Neural progenitor cell (in vitro differentiated cells): ENCODE measurements at regions not wholly inside any gene's neighbourhood (a gene's known extent, or its start where the extent isn't known, plus 50 kb on each side); places are given as distances from the start of the nearest gene placed in this dataset.

Experiments
- DNase-seq: peaks from one replicate; pipeline ENCODE4 v3.0.0-alpha.2; 2016; ENCODE audit warnings: low spot score
- H2AFZ ChIP-seq: fragments of 200-600 bp; sonication (generic); replicated peaks from 2 replicates; pipeline ENCODE4 v1.6.1; 2016; ENCODE audit warnings: antibody characterized with exemption
- H3F3A ChIP-seq: fragments of 200-600 bp; sonication (generic); 2 replicates; pipeline ENCODE4 v1.6.1; 2016; ENCODE audit warnings: antibody characterized with exemption, low read depth
- H3K27ac ChIP-seq: fragments of 200-600 bp; sonication (generic); 2 replicates; pipeline ENCODE4 v1.5.1; 2016; ENCODE audit warnings: mild to moderate bottlenecking
- H3K27me3 ChIP-seq: fragments of 200-600 bp; sonication (generic); 2 replicates; pipeline ENCODE4 v1.6.1; 2016; ENCODE audit warnings: mild to moderate bottlenecking, moderate library complexity
- H3K36me3 ChIP-seq: fragments of 200-600 bp; sonication (generic); 2 replicates; pipeline ENCODE4 v1.5.1; 2016
- H3K4me1 ChIP-seq: fragments of 200-600 bp; sonication (generic); 2 replicates; pipeline ENCODE4 v1.6.1; 2016; ENCODE audit warnings: mixed run types
- H3K4me2 ChIP-seq: fragments of 200-600 bp; sonication (generic); 2 replicates; pipeline ENCODE4 v1.6.1; 2016
- H3K4me3 ChIP-seq: fragments of 200-600 bp; sonication (generic); 2 replicates; pipeline ENCODE4 v1.5.1; 2016
- H3K79me2 ChIP-seq: fragments of 200-600 bp; sonication (generic); 2 replicates; pipeline ENCODE4 v1.6.1; 2016; ENCODE audit warnings: low read depth
- H3K9ac ChIP-seq: fragments of 200-600 bp; sonication (generic); 2 replicates; pipeline ENCODE4 v1.6.1; 2016
- H3K9me3 ChIP-seq: fragments of 200-600 bp; sonication (generic); 2 replicates; pipeline ENCODE4 v1.5.1; 2016; ENCODE audit warnings: low read depth
- H4K20me1 ChIP-seq: fragments of 200-600 bp; sonication (generic); 2 replicates; pipeline ENCODE4 v1.6.1; 2016; ENCODE audit warnings: low read depth
- H3K27ac Mint-ChIP-seq: 3 replicates; pipeline ENCODE4 v1.8.0; 2021; ENCODE audit warnings: mixed read lengths
- H3K27me3 Mint-ChIP-seq: 2 replicates; pipeline ENCODE4 v1.8.0; 2022; ENCODE audit warnings: low read depth, mild to moderate bottlenecking, inconsistent platforms, moderate library complexity, mixed read lengths; ENCODE audit not compliant: insufficient read depth
- H3K36me3 Mint-ChIP-seq: 3 replicates; pipeline ENCODE4 v1.8.0; 2021; ENCODE audit warnings: mixed read lengths
- H3K4me1 Mint-ChIP-seq: 3 replicates; pipeline ENCODE4 v1.8.0; 2021; ENCODE audit warnings: mixed read lengths
- H3K4me3 Mint-ChIP-seq: 3 replicates; pipeline ENCODE4 v1.8.0; 2021; ENCODE audit warnings: mild to moderate bottlenecking, moderate library complexity, mixed read lengths
- H3K9me3 Mint-ChIP-seq: 3 replicates; pipeline ENCODE4 v1.8.0; 2020; ENCODE audit warnings: mixed read lengths
- CTCF ChIP-seq: fragments of 200-600 bp; sonication (generic); IDR thresholded peaks from 2 replicates; pipeline ENCODE4 v1.5.1; 2017; ENCODE audit warnings: antibody characterized with exemption, mild to moderate bottlenecking
- EZH2 ChIP-seq: fragments of 200-600 bp; sonication (generic); IDR thresholded peaks from 2 replicates; pipeline ENCODE4 v1.6.1; 2017; ENCODE audit warnings: antibody characterized with exemption, mild to moderate bottlenecking, moderate library complexity
- EZH2phosphoT487 ChIP-seq: fragments of 200-600 bp; sonication (generic); IDR thresholded peaks from 2 replicates; pipeline ENCODE4 v1.6.1; 2017; ENCODE audit warnings: antibody characterized with exemption

DNA sequence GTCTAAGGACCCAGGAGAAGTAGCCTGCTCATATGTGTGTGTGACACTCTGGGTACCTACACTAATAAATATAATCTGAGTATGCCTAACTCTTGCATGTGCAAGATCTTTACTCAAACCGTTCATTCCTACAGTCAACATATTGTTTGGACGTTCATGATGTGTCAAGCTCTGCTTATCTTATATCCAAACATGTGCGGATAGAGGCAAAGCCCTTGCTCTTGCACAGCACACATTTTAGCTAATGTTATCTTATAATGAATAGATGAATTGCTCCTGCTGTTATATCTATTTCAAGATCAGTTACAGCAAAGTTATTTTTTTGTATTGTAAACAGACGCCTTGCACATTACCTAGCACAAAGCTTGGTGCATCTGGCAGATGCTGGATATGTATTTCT, 228.4 kb upstream of the FLRT2 start:
- DNase-seq: no peak
- H3K36me3 Mint-ChIP-seq: no peaks in the 10 kb centered on the region

DNA sequence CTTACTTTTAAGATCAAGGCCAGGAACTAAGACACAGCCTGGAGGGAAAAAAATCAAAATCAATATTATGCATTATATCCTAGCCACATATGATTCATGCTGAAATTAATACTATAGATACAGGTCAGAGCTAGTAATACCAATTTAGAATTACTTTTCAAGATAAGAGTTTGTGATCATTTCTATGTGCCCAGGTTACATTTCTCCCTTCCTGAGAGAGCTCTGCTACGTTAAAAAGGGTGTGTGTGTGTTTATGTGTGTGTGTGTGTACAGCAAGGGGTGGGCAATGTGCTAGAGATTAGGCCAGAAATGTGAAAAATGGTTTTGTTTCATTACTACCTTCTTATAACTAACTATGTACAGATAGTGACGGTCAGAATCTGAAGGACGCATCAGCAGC, 223.9 kb upstream of the FLRT2 start:
- no peaks in the 10 kb centered on the region for H3K27me3 ChIP-seq
- H3F3A ChIP-seq: no peaks in the 10 kb centered on the region
- DNase-seq: no peak
- H3K27ac ChIP-seq: no peak overlapping the region
- H3K4me3 Mint-ChIP-seq: no peak overlapping the region
- no peak overlapping the region for H3K27ac Mint-ChIP-seq
- H2AFZ ChIP-seq: no peak overlapping the region
- no peak overlapping the region for H3K4me2 ChIP-seq
- H3K4me3 ChIP-seq: no peak overlapping the region
- H3K79me2 ChIP-seq: no peaks in the 10 kb centered on the region
- H3K4me1 Mint-ChIP-seq: peaks cover 2% of the 10 kb centered on the region
- H3K36me3 Mint-ChIP-seq: no peaks in the 10 kb centered on the region
- no peak overlapping the region for H3K9ac ChIP-seq
- no peaks in the 10 kb centered on the region for H3K4me1 ChIP-seq
- no peak for TF ChIP-seq CTCF
- H3K36me3 ChIP-seq: no peaks in the 10 kb centered on the region
- no peaks in the 10 kb centered on the region for H4K20me1 ChIP-seq
- H3K9me3 Mint-ChIP-seq: no peaks in the 10 kb centered on the region
- no peaks in the 10 kb centered on the region for H3K9me3 ChIP-seq
- peaks cover 2% of the 10 kb centered on the region for H3K27me3 Mint-ChIP-seq

More for the DNA sequence above, 228.4 kb upstream of the FLRT2 start:
- no peaks in the 10 kb centered on the region for H3K9me3 ChIP-seq
- no peaks in the 10 kb centered on the region for H3K4me1 Mint-ChIP-seq
- H2AFZ ChIP-seq: no peak overlapping the region
- H3K9ac ChIP-seq: no peak overlapping the region
- no peak overlapping the region for H3K4me3 ChIP-seq
- no peak overlapping the region for H3K27ac Mint-ChIP-seq
- no peaks in the 10 kb centered on the region for H4K20me1 ChIP-seq
- H3K9me3 Mint-ChIP-seq: peaks cover 3% of the 10 kb centered on the region
- no peak for TF ChIP-seq EZH2
- TF ChIP-seq EZH2phosphoT487: no peak
- TF ChIP-seq CTCF: no peak
- H3K4me3 Mint-ChIP-seq: no peak overlapping the region
- H3K4me1 ChIP-seq: no peaks in the 10 kb centered on the region
- H3K4me2 ChIP-seq: no peak overlapping the region
- no peaks in the 10 kb centered on the region for H3K79me2 ChIP-seq
- no peaks in the 10 kb centered on the region for H3K27me3 ChIP-seq
- H3K27me3 Mint-ChIP-seq: peaks cover 2% of the 10 kb centered on the region
- no peak overlapping the region for H3K27ac ChIP-seq
- no peaks in the 10 kb centered on the region for H3K36me3 ChIP-seq
- H3F3A ChIP-seq: no peaks in the 10 kb centered on the region

DNA sequence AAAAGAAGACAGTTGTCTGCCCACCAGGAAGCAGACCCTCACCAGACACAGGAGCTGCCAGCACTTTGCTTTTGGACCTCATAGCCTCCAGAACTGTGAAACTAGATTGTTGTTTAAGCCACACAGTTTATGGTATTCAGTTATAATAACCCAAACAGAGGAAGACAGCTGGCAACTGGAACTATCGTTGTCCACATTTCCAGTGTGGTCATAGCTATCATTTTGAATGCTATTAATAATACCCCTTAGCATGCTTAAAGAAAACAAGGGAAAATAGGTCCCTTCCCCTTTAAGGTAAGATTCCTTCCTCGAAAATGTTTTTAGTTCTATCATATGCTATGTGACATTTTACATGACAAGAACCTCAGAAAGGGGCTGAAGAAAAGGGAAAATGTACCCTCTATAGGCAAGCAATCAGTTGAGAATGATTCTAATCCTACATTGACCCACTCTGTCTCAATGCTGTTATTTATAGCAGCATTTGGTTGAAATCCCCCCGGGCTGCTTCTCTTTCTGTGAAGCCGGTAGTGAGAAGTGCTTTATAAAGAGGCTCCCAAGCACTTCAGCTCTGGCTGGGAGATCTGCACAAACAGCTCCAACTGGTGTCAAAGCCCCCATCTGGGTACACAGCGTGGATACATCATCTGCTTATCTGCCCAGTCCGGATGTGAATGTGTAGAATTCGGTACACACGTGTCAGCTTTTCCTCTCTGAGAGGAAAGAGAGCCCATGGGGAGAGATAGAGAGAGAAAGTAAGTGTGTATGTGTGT, 221.2 kb upstream of the FLRT2 start:
- no peaks in the 10 kb centered on the region for H3K27me3 Mint-ChIP-seq
- Histone ChIP-seq H3K36me3 (no peaks in the 10 kb centered on the region), H3F3A (peaks cover 7% of the 10 kb centered on the region), H3K79me2 (no peaks in the 10 kb centered on the region), H4K20me1 (no peaks in the 10 kb centered on the region), H3K9ac (no peak overlapping the region), H3K27ac (no peak overlapping the region), H3K4me3 (no peak overlapping the region), H3K4me2 (no peak overlapping the region), H2AFZ (no peak overlapping the region), H3K9me3 (no peaks in the 10 kb centered on the region), H3K27me3 (no peaks in the 10 kb centered on the region), H3K4me1 (peaks cover 21% of the 10 kb centered on the region)
- H3K27ac Mint-ChIP-seq: no peak overlapping the region
- peak; percentile 2 for DNase-seq
- H3K4me3 Mint-ChIP-seq: no peak overlapping the region
- H3K36me3 Mint-ChIP-seq: no peaks in the 10 kb centered on the region
- peaks cover 13% of the 10 kb centered on the region for H3K4me1 Mint-ChIP-seq
- no peaks in the 10 kb centered on the region for H3K9me3 Mint-ChIP-seq
- TF ChIP-seq EZH2 (no peak), CTCF (no peak), EZH2phosphoT487 (no peak)
